Right lobe of liver (tissue), 6 donors: ENCODE measurements at regions not wholly inside any gene's neighbourhood (a gene's known extent, or its start where the extent isn't known, plus 50 kb on each side); places are given as distances from the start of the nearest gene placed in this dataset.

Experiments
- ATAC-seq, 4 donors: fragments of 200-7000 bp; cut with Tn5 transposase; one replicate each; pipeline ENCODE4 v1.9.1; 2020; ENCODE audit warnings: mild to moderate bottlenecking in 4 of 4, moderate library complexity in 4 of 4
- DNase-seq, 3 donors: peaks; one replicate each; pipeline ENCODE4 v3.0.0-alpha.2; 2020
- H3K27ac ChIP-seq, 3 donors: fragments of 200-600 bp; one replicate each; pipeline ENCODE4 v1.8.0; 2022
- H3K27me3 ChIP-seq, 2 donors: fragments of 200-600 bp; one replicate each; pipeline ENCODE4 v1.8.0; 2022
- H3K36me3 ChIP-seq, 4 donors: fragments of 200-600 bp; sonication (generic) in 1 of 4; one replicate each; pipeline versions ENCODE4 v1.5.1 to v1.8.0; 2017 to 2022; ENCODE audit warnings: control low read depth in 1 of 4
- H3K4me1 ChIP-seq, 4 donors: fragments of 200-600 bp; sonication (generic) in 1 of 4; one replicate each; pipeline versions ENCODE4 v1.5.1 to v1.8.0; 2017 to 2022; ENCODE audit warnings: control low read depth in 1 of 4
- H3K4me3 ChIP-seq, 3 donors: fragments of 200-600 bp; one replicate each; pipeline ENCODE4 v1.8.0; 2022
- H3K9me3 ChIP-seq, 4 donors: fragments of 200-600 bp; sonication (generic) in 1 of 4; one replicate each; pipeline versions ENCODE4 v1.5.1 to v1.8.0; 2017 to 2022; ENCODE audit warnings: control low read depth in 1 of 4
- POLR2A ChIP-seq: fragments of 450-650 bp; IDR thresholded peaks from one replicate; pipeline ENCODE4 v1.6.1; 2017; ENCODE audit warnings: antibody characterized with exemption, mild to moderate bottlenecking
- WGBS: methylation state at CpG from one replicate; pipeline ENCODE4 v1.1.6; 2018; ENCODE audit warnings: low coverage, low lambda C conversion rate; ENCODE audit not compliant: insufficient coverage; ENCODE audit errors: missing lambda C conversion rate; 5-methylcytosine and 5-hydroxymethylcytosine counted together
- intact Hi-C, 2 donors: fragments of 100-400 bp; cut with DNase I; formaldehyde crosslinking; loops; one replicate each; pipeline versions ENCODE4 v1.11.2 to v1.14.1; 2022
- TF ChIP-seq, protein P1 (sequence below), 4 donors: fragments of 200-600 bp in 3 of 4; fragments of 450-650 bp in 1 of 4; IDR thresholded peaks; one replicate each; pipeline versions ENCODE4 v1.5.1 to v1.8.0; 2016 to 2022; ENCODE audit warnings: antibody characterized with exemption in 4 of 4, mild to moderate bottlenecking in 2 of 4
- donor health status: DM: no; HTN: yes; CAD: no.
- donor health status: DM: no; HTN: no; CAD: no.
- donor health status: DM: no; HTN: no; CAD: no.
- donor health status: DM: no; HTN: yes; CAD: no.
- donor health status: DM: no; HTN: yes; CAD: no.

DNA sequence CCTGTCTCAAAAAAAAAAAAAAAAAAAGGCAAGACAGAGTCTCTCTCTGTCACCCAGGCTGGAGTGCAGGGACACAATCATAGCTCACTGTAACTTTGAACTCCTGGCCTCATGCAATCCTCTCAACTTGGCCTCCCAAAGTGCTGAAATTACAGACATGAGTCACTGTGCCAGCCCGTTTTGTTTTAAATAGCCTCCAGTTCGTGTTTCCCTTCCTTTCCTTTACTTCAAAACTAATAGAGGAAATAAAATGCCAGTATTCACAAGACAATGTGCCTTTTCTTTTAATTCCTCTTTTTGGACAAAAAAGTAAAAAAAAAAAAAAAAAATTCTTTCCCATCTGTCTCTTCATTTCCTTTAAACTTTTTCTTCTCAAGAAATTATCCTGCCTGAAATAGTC is 54.5 kb upstream of the ACMSD start:
- Histone ChIP-seq H3K4me1 (no peaks in the 10 kb centered on the region), H3K4me3 (no peak overlapping the region), H3K27me3 (no peaks in the 10 kb centered on the region), H3K27ac (no peak overlapping the region), H3K36me3 (no peaks in the 10 kb centered on the region), H3K9me3 (no peaks in the 10 kb centered on the region)
- intact Hi-C loops = loop anchor here in 1 of 2 donors (10.0 kb wide), 1 partner anchor 121 kb away; no protein-coding TSS in a partner anchor
- TF ChIP-seq, protein P1, sequence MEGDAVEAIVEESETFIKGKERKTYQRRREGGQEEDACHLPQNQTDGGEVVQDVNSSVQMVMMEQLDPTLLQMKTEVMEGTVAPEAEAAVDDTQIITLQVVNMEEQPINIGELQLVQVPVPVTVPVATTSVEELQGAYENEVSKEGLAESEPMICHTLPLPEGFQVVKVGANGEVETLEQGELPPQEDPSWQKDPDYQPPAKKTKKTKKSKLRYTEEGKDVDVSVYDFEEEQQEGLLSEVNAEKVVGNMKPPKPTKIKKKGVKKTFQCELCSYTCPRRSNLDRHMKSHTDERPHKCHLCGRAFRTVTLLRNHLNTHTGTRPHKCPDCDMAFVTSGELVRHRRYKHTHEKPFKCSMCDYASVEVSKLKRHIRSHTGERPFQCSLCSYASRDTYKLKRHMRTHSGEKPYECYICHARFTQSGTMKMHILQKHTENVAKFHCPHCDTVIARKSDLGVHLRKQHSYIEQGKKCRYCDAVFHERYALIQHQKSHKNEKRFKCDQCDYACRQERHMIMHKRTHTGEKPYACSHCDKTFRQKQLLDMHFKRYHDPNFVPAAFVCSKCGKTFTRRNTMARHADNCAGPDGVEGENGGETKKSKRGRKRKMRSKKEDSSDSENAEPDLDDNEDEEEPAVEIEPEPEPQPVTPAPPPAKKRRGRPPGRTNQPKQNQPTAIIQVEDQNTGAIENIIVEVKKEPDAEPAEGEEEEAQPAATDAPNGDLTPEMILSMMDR (IDR thresholded peaks at IDR 0.05) = no peak
- TF ChIP-seq POLR2A = no peak
- DNase-seq = no peak
- peak in 1 of 4 donors; percentile 10 for ATAC-seq
- WGBS = 41% methylated on average over 2 of the region's 2 CpGs

DNA sequence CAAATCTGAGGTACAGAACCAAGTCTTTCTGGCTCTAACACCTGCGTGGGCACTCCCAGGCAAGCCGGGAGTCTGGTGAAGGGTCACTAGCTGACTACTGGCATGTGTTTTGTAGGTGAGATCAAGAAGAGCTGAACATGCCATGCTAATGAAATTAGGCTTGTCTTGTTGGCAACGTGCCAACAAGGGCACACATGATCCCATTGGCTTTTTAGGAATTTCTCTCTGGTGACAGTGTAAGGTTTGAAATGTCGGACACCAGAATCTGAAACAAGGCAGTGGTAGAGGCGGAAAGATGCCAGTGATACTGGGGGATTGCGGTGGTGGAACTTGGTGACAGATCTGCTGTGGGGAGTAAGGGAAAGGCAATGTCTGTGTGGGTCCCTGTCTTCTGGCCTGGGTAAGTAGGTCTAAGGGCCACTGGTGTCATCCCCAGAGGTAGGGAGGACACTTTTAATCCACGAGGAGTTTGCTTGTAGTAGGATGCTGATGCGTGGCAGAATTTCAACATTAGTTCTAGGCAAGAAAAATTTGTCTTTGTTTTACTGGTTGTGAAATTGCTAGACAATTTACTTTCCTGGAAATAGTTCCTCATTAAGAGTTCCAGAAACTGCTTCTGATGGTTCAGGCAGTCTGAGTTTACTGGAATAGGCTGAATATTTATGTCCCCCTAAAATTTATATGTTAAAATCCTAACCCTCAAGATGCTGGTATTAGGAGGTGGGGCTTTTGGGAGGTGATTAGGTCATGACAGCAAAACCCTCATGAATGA is 52.6 kb upstream of the ACMSD start:
- no peak for DNase-seq
- Histone ChIP-seq H3K9me3 (no peaks in the 10 kb centered on the region), H3K4me1 (no peaks in the 10 kb centered on the region), H3K27ac (no peak overlapping the region), H3K4me3 (no peak overlapping the region), H3K27me3 (no peaks in the 10 kb centered on the region), H3K36me3 (no peaks in the 10 kb centered on the region)
- ATAC-seq = no peak
- intact Hi-C loops = loop anchor here in 1 of 2 donors (10.0 kb wide), 1 partner anchor 119 kb away; no protein-coding TSS in a partner anchor
- 55% methylated on average over 8 of the region's 8 CpGs for WGBS
- TF ChIP-seq, protein P1 (IDR thresholded peaks at IDR 0.05) = no peak
- no peak for TF ChIP-seq POLR2A

DNA sequence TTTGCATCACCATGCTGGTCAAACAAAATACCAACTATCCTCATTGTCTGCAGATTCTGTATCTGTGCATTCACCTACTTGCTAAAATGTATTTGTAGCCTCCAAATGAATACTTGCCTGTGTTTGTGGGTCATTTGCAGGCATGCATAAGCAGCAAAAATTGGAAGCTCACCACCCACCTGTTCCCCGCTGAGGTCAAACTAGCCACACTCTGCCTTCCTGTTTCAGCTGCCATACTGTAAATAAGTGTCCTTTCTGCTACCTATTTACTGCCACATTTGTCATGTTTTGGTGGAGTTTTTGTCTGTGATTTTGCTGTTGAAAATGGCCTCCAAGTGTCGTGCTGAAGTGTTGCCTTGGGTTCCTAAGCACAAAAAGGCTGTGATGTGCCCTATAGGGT is 50.0 kb upstream of the ACMSD start:
- TF ChIP-seq, protein P1 (IDR thresholded peaks at IDR 0.05) = no peak
- TF ChIP-seq POLR2A = no peak
- Histone ChIP-seq H3K36me3 (no peaks in the 10 kb centered on the region), H3K27ac (no peak overlapping the region), H3K4me1 (no peaks in the 10 kb centered on the region), H3K9me3 (no peaks in the 10 kb centered on the region), H3K27me3 (no peaks in the 10 kb centered on the region), H3K4me3 (no peak overlapping the region)
- 78% methylated on average over 1 of the region's 2 CpGs for WGBS
- intact Hi-C loops = loop anchor here in 1 of 2 donors (10.0 kb wide), 1 partner anchor 116 kb away; no protein-coding TSS in a partner anchor
- no peak for DNase-seq
- no peak for ATAC-seq
